ENCODE measurements at regions not wholly inside any gene's neighbourhood (a gene's known extent, or its start where the extent isn't known, plus 50 kb on each side); places are given as distances from the start of the nearest gene placed in this dataset.

GRCh38 chr4:33133723-33134122 lies 2413.6 kb downstream of the PCDH7 start:
- DNase-seq (ENCODE audit: low read depth in 3 of 3, low spot score in 2 of 3), result no peak

GRCh38 chr4:33134366-33134765 lies 2414.2 kb downstream of the PCDH7 start:
- DNase-seq (ENCODE audit: low read depth in 3 of 3, low spot score in 2 of 3), result no peak

- no peak for DNase-seq (ENCODE audit: low read depth in 3 of 3, low spot score in 2 of 3)
Observed at GRCh38 chr4:33149658-33150524, 2429.7 kb downstream of the PCDH7 start.

- DNase-seq (ENCODE audit: low read depth in 3 of 3, low spot score in 2 of 3), result no peak
Observed at GRCh38 chr4:33150525-33150910, 2430.3 kb downstream of the PCDH7 start.

GRCh38 chr4:33160126-33160525 lies 2440.0 kb downstream of the PCDH7 start:
- DNase-seq (ENCODE audit: low read depth in 3 of 3, low spot score in 2 of 3), result no peak

GRCh38 chr4:33161202-33161601 lies 2441.0 kb downstream of the PCDH7 start:
- no peak for DNase-seq (ENCODE audit: low read depth in 3 of 3, low spot score in 2 of 3)

- no peak for DNase-seq (ENCODE audit: low read depth in 3 of 3, low spot score in 2 of 3)
Observed at GRCh38 chr4:33162122-33162521, 2442.0 kb downstream of the PCDH7 start.

GRCh38 chr4:33171873-33172525 lies 2451.8 kb downstream of the PCDH7 start:
- no peak for DNase-seq (ENCODE audit: low read depth in 3 of 3, low spot score in 2 of 3)

GRCh38 chr4:33176566-33176965 lies 2456.4 kb downstream of the PCDH7 start:
- DNase-seq (ENCODE audit: low read depth in 3 of 3, low spot score in 2 of 3), result no peak

- DNase-seq (ENCODE audit: low read depth in 3 of 3, low spot score in 2 of 3), result no peak
Observed at GRCh38 chr4:33184657-33185290, 2464.6 kb downstream of the PCDH7 start.

GRCh38 chr4:33187035-33187434 lies 2466.9 kb downstream of the PCDH7 start:
- no peak for DNase-seq (ENCODE audit: low read depth in 3 of 3, low spot score in 2 of 3)

GRCh38 chr4:33188733-33189132 lies 2468.6 kb downstream of the PCDH7 start:
- no peak for DNase-seq (ENCODE audit: low read depth in 3 of 3, low spot score in 2 of 3)

GRCh38 chr4:33189169-33189568 lies 2469.0 kb downstream of the PCDH7 start:
- DNase-seq (ENCODE audit: low read depth in 3 of 3, low spot score in 2 of 3), result no peak

- no peak for DNase-seq (ENCODE audit: low read depth in 3 of 3, low spot score in 2 of 3)
Observed at GRCh38 chr4:33193109-33193508, 2472.9 kb downstream of the PCDH7 start.

GRCh38 chr4:33200377-33200776 lies 2480.2 kb downstream of the PCDH7 start:
- DNase-seq (ENCODE audit: low read depth in 3 of 3, low spot score in 2 of 3), result no peak

GRCh38 chr4:33218238-33218637 lies 2498.1 kb downstream of the PCDH7 start:
- DNase-seq (ENCODE audit: low read depth in 3 of 3, low spot score in 2 of 3), result no peak

- no peak for DNase-seq (ENCODE audit: low read depth in 3 of 3, low spot score in 2 of 3)
Observed at GRCh38 chr4:33226133-33226532, 2506.0 kb downstream of the PCDH7 start.

- DNase-seq (ENCODE audit: low read depth in 3 of 3, low spot score in 2 of 3), result no peak
Observed at GRCh38 chr4:33226783-33227182, 2506.6 kb downstream of the PCDH7 start.

GRCh38 chr4:33255094-33255493 lies 2534.9 kb downstream of the PCDH7 start:
- no peak for DNase-seq (ENCODE audit: low read depth in 3 of 3, low spot score in 2 of 3)

- no peak for DNase-seq (ENCODE audit: low read depth in 3 of 3, low spot score in 2 of 3)
Observed at GRCh38 chr4:33255507-33255906, 2535.3 kb downstream of the PCDH7 start.

- DNase-seq (ENCODE audit: low read depth in 3 of 3, low spot score in 2 of 3), result no peak
Observed at GRCh38 chr4:33262824-33263223, 2542.7 kb downstream of the PCDH7 start.

- no peak for DNase-seq (ENCODE audit: low read depth in 3 of 3, low spot score in 2 of 3)
Observed at GRCh38 chr4:33268776-33269175, 2548.6 kb downstream of the PCDH7 start.

All from right renal cortex interstitium (tissue), 3 donors.